Anterior cingulate cortex (tissue), 58 donors: ENCODE measurements at regions not wholly inside any gene's neighbourhood (a gene's known extent, or its start where the extent isn't known, plus 50 kb on each side); places are given as distances from the start of the nearest gene placed in this dataset.
"Not testable (repeated sequence)": the region's sequence is repeated elsewhere in the genome, so short reads cannot be mapped to it uniquely, and the experiment has no call there.

Experiments used
- DNase-seq, 58 donors: peaks; one replicate each; lab custom pipeline; 2025; lab: John Stamatoyannopoulos, UW

- peak in 2 of 58 donors; percentile 4 for DNase-seq
Measured at GRCh38 chr4:53886090-53886489, 178.3 kb downstream of the CHIC2 start.

GRCh38 chr4:53885668-53886067, 178.7 kb downstream of the CHIC2 start:
- DNase-seq: no peak

GRCh38 chr4:53877096-53877495, 187.3 kb downstream of the CHIC2 start:
- not testable (repeated sequence) for DNase-seq

GRCh38 chr4:53866055-53866454, 198.3 kb downstream of the CHIC2 start:
- no peak for DNase-seq

- no peak for DNase-seq
Measured at GRCh38 chr4:53865054-53865453, 199.4 kb downstream of the CHIC2 start.

- no peak for DNase-seq
Measured at GRCh38 chr4:53863736-53864365, 200.6 kb downstream of the CHIC2 start.

- DNase-seq: no peak
Measured at GRCh38 chr4:53863158-53863557, 201.2 kb downstream of the CHIC2 start.

GRCh38 chr4:53861856-53862610, 202.4 kb downstream of the CHIC2 start:
- DNase-seq: no peak

- no peak for DNase-seq
Measured at GRCh38 chr4:53859305-53859704, 205.1 kb downstream of the CHIC2 start.

- DNase-seq: no peak
Measured at GRCh38 chr4:53858744-53859143, 205.7 kb downstream of the CHIC2 start.

- DNase-seq: no peak
Measured at GRCh38 chr4:53855581-53856250, 208.7 kb downstream of the CHIC2 start.

- no peak for DNase-seq
Measured at GRCh38 chr4:53854991-53855568, 209.3 kb downstream of the CHIC2 start.

- no peak for DNase-seq
Measured at GRCh38 chr4:53852343-53852742, 212.1 kb downstream of the CHIC2 start.

GRCh38 chr4:53847965-53848364, 216.4 kb downstream of the CHIC2 start:
- no peak for DNase-seq

GRCh38 chr4:53844551-53844950, 219.9 kb downstream of the CHIC2 start:
- no peak for DNase-seq

GRCh38 chr4:53844133-53844532, 220.3 kb downstream of the CHIC2 start:
- DNase-seq: no peak

GRCh38 chr4:53841711-53842110, 222.7 kb downstream of the CHIC2 start:
- DNase-seq: no peak

GRCh38 chr4:53840643-53841042, 223.8 kb downstream of the CHIC2 start:
- no peak for DNase-seq

- DNase-seq: not testable (repeated sequence)
Measured at GRCh38 chr4:53833302-53834003, 231.0 kb downstream of the CHIC2 start.

- DNase-seq: no peak
Measured at GRCh38 chr4:53832549-53832948, 231.9 kb downstream of the CHIC2 start.

- no peak for DNase-seq
Measured at GRCh38 chr4:53830511-53830910, 233.9 kb downstream of the CHIC2 start.
